ENCODE measurements at regions not wholly inside any gene's neighbourhood (a gene's known extent, or its start where the extent isn't known, plus 50 kb on each side); places are given as distances from the start of the nearest gene placed in this dataset.

DNA sequence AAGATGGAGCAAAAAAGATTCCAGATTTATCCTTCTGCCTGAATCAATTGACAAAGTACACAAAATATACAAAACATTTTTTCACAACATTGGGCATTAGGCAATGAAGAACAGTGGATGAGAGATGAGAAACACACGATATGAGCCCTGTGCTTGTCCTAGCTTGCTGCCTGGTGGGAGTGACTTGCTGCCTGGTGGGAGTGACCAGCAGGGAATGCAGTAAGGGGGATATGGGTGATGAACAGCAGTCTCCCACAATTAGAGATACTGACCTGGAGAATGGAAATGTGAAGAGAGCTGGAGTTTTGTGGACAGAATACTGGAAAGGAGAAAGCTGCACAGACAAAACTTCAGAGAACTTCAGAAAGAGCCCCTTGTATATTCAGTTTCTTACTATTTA lies 629.4 kb upstream of the FRG1 start:
- no peak for TF ChIP-seq POLR2A (IDR thresholded peaks at IDR 0.05)
- TF ChIP-seq, protein P1, sequence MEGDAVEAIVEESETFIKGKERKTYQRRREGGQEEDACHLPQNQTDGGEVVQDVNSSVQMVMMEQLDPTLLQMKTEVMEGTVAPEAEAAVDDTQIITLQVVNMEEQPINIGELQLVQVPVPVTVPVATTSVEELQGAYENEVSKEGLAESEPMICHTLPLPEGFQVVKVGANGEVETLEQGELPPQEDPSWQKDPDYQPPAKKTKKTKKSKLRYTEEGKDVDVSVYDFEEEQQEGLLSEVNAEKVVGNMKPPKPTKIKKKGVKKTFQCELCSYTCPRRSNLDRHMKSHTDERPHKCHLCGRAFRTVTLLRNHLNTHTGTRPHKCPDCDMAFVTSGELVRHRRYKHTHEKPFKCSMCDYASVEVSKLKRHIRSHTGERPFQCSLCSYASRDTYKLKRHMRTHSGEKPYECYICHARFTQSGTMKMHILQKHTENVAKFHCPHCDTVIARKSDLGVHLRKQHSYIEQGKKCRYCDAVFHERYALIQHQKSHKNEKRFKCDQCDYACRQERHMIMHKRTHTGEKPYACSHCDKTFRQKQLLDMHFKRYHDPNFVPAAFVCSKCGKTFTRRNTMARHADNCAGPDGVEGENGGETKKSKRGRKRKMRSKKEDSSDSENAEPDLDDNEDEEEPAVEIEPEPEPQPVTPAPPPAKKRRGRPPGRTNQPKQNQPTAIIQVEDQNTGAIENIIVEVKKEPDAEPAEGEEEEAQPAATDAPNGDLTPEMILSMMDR (IDR thresholded peaks at IDR 0.05) = no peak

Measured in lower leg skin (tissue), 3 donors.